ENCODE measurements at regions not wholly inside any gene's neighbourhood (a gene's known extent, or its start where the extent isn't known, plus 50 kb on each side); places are given as distances from the start of the nearest gene placed in this dataset.
A peak's percentile ranks its signal among the peaks of the same experiment; 100 is the strongest.

DNA sequence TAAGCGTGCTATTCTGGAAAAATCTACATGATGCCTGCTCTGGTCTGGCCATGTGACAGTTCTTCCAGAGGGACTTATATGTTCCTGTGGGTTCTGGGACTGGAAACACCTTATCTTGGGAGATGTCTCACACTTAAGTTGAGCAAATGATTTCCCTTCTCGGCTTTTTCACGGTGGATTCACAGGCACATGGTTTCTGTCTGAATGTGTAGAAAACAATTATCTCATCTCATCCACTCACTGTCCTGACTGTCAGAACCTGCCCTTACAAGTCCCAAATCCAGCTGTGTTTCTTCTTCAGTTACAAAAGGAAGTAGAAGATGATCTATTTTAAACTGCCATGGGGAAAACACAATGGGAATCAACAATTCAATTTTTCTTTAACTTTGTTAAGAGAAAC, 184.0 kb downstream of the SYK start:
- Histone ChIP-seq H3K27ac (ENCODE audit: low read length) (peak overlapping the region; percentile 33; the same call in 1 of the 2 replicates), H3K4me3 (ENCODE audit: low read depth in 1 of 2, low read length in 2 of 2) (no peak overlapping the region), H3K4me2 (ENCODE audit: insufficient read depth, low read length) (no peak overlapping the region), H2AFZ (ENCODE audit: low read depth, low read length) (no peak overlapping the region), H3K4me1 (ENCODE audit: insufficient read depth, low read length) (peaks cover 14% of the 10 kb centered on the region), H3K36me3 (ENCODE audit: insufficient read depth, low read length) (no peaks in the 10 kb centered on the region), H3K27me3 (ENCODE audit: insufficient read depth, low read length, poor library complexity) (no peaks in the 10 kb centered on the region), H3K9ac (ENCODE audit: low read depth, low read length) (no peak overlapping the region; the same call in 1 of the 2 replicates), H3K9me3 (ENCODE audit: insufficient read depth, low read length, severe bottlenecking) (no peaks in the 10 kb centered on the region), H4K20me1 (ENCODE audit: insufficient read depth, low read length) (no peaks in the 10 kb centered on the region), H3K79me2 (ENCODE audit: insufficient read depth, low read length) (no peaks in the 10 kb centered on the region)
- no peak for TF ChIP-seq EZH2 (IDR thresholded peaks at IDR 0.05; ENCODE audit: borderline replicate concordance, low read depth, low read length, severe bottlenecking)
- TF ChIP-seq, protein P1, sequence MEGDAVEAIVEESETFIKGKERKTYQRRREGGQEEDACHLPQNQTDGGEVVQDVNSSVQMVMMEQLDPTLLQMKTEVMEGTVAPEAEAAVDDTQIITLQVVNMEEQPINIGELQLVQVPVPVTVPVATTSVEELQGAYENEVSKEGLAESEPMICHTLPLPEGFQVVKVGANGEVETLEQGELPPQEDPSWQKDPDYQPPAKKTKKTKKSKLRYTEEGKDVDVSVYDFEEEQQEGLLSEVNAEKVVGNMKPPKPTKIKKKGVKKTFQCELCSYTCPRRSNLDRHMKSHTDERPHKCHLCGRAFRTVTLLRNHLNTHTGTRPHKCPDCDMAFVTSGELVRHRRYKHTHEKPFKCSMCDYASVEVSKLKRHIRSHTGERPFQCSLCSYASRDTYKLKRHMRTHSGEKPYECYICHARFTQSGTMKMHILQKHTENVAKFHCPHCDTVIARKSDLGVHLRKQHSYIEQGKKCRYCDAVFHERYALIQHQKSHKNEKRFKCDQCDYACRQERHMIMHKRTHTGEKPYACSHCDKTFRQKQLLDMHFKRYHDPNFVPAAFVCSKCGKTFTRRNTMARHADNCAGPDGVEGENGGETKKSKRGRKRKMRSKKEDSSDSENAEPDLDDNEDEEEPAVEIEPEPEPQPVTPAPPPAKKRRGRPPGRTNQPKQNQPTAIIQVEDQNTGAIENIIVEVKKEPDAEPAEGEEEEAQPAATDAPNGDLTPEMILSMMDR (IDR thresholded peaks at IDR 0.05; ENCODE audit: borderline replicate concordance, extremely low read depth, low read length, poor library complexity, severe bottlenecking) = no peak
- no peak for DNase-seq
- no peak for ATAC-seq (ENCODE audit: insufficient read depth, low read depth)

DNA sequence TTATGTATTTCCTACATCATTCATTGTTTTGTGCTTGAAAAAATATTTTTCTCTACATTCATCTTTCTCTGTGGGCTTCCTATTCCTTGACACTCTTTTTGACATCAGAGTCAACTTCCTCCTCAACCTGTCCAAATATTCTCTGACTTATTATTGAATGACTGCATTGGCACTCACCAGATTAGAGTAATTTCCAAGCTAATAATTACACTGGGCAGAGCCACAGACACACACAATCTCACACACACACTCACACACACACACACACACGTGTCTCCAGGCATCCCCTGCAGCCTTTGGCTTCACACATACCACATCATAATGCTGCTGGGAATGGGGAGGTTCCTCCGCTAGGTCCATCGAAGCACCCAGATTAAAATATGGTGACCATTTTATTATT, 184.5 kb downstream of the SYK start:
- no peaks in the 10 kb centered on the region for H3K9me3 ChIP-seq (ENCODE audit: insufficient read depth, low read length, severe bottlenecking)
- no peak overlapping the region for H3K9ac ChIP-seq (ENCODE audit: low read depth, low read length)
- H2AFZ ChIP-seq (ENCODE audit: low read depth, low read length) = no peak overlapping the region
- no peak for ATAC-seq (ENCODE audit: insufficient read depth, low read depth)
- no peaks in the 10 kb centered on the region for H3K79me2 ChIP-seq (ENCODE audit: insufficient read depth, low read length)
- no peak for DNase-seq
- H3K36me3 ChIP-seq (ENCODE audit: insufficient read depth, low read length) = no peaks in the 10 kb centered on the region
- no peak for TF ChIP-seq EZH2 (IDR thresholded peaks at IDR 0.05; ENCODE audit: borderline replicate concordance, low read depth, low read length, severe bottlenecking)
- TF ChIP-seq, protein P1 (IDR thresholded peaks at IDR 0.05; ENCODE audit: borderline replicate concordance, extremely low read depth, low read length, poor library complexity, severe bottlenecking) = no peak
- peaks cover 14% of the 10 kb centered on the region for H3K4me1 ChIP-seq (ENCODE audit: insufficient read depth, low read length)
- peak overlapping the region; percentile 18; the same call in 1 of the 2 replicates for H3K27ac ChIP-seq (ENCODE audit: low read length)
- no peaks in the 10 kb centered on the region for H4K20me1 ChIP-seq (ENCODE audit: insufficient read depth, low read length)
- no peak overlapping the region for H3K4me3 ChIP-seq (ENCODE audit: low read depth in 1 of 2, low read length in 2 of 2)
- no peak overlapping the region for H3K4me2 ChIP-seq (ENCODE audit: insufficient read depth, low read length)
- H3K27me3 ChIP-seq (ENCODE audit: insufficient read depth, low read length, poor library complexity) = no peaks in the 10 kb centered on the region

DNA sequence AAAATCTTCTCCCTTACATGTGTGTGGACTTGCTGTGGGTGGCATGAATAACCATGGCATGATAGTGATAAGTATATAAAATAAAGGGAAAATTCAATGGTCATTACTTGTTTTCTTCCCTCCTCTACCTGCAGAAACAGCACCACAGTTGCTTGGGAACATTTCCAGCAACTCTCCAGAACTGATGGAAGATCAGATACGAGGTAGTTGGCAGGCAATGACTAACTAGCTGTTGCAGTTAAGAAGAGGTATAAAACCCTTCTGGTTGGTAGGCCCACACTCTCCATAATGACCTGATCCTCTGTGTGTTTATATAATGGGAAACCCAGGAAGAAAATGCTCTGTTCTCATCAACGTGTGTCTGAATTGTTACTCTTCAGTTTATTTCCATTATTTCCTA, 185.9 kb downstream of the SYK start:
- DNase-seq = no peak
- TF ChIP-seq, protein P1 (IDR thresholded peaks at IDR 0.05; ENCODE audit: borderline replicate concordance, extremely low read depth, low read length, poor library complexity, severe bottlenecking) = no peak
- no peak for TF ChIP-seq EZH2 (IDR thresholded peaks at IDR 0.05; ENCODE audit: borderline replicate concordance, low read depth, low read length, severe bottlenecking)
- Histone ChIP-seq H4K20me1 (ENCODE audit: insufficient read depth, low read length) (no peaks in the 10 kb centered on the region), H3K4me2 (ENCODE audit: insufficient read depth, low read length) (no peak overlapping the region), H3K4me1 (ENCODE audit: insufficient read depth, low read length) (peaks cover 14% of the 10 kb centered on the region), H3K9me3 (ENCODE audit: insufficient read depth, low read length, severe bottlenecking) (no peaks in the 10 kb centered on the region), H3K9ac (ENCODE audit: low read depth, low read length) (no peak overlapping the region), H3K79me2 (ENCODE audit: insufficient read depth, low read length) (no peaks in the 10 kb centered on the region), H3K27ac (ENCODE audit: low read length) (no peak overlapping the region), H3K4me3 (ENCODE audit: low read depth in 1 of 2, low read length in 2 of 2) (no peak overlapping the region), H3K36me3 (ENCODE audit: insufficient read depth, low read length) (no peaks in the 10 kb centered on the region), H2AFZ (ENCODE audit: low read depth, low read length) (no peak overlapping the region), H3K27me3 (ENCODE audit: insufficient read depth, low read length, poor library complexity) (no peaks in the 10 kb centered on the region)
- ATAC-seq (ENCODE audit: insufficient read depth, low read depth) = no peak

- H3K9ac ChIP-seq (ENCODE audit: low read depth, low read length) = no peak overlapping the region
- no peaks in the 10 kb centered on the region for H4K20me1 ChIP-seq (ENCODE audit: insufficient read depth, low read length)
- H3K36me3 ChIP-seq (ENCODE audit: insufficient read depth, low read length) = no peaks in the 10 kb centered on the region
- H3K27me3 ChIP-seq (ENCODE audit: insufficient read depth, low read length, poor library complexity) = no peaks in the 10 kb centered on the region
- H3K4me3 ChIP-seq (ENCODE audit: low read depth in 1 of 2, low read length in 2 of 2) = no peak overlapping the region
- no peaks in the 10 kb centered on the region for H3K79me2 ChIP-seq (ENCODE audit: insufficient read depth, low read length)
- no peak overlapping the region for H3K4me2 ChIP-seq (ENCODE audit: insufficient read depth, low read length)
- no peak overlapping the region for H2AFZ ChIP-seq (ENCODE audit: low read depth, low read length)
- no peaks in the 10 kb centered on the region for H3K9me3 ChIP-seq (ENCODE audit: insufficient read depth, low read length, severe bottlenecking)
- peaks cover 14% of the 10 kb centered on the region for H3K4me1 ChIP-seq (ENCODE audit: insufficient read depth, low read length)
- ATAC-seq (ENCODE audit: insufficient read depth, low read depth) (no peak), DNase-seq (no peak)
- TF ChIP-seq EZH2 (IDR thresholded peaks at IDR 0.05; ENCODE audit: borderline replicate concordance, low read depth, low read length, severe bottlenecking) = no peak
- TF ChIP-seq, protein P1 (IDR thresholded peaks at IDR 0.05; ENCODE audit: borderline replicate concordance, extremely low read depth, low read length, poor library complexity, severe bottlenecking) = no peak
- H3K27ac ChIP-seq (ENCODE audit: low read length) = no peak overlapping the region
Observed at GRCh38 chr9:90988318-90988717, 186.7 kb downstream of the SYK start.

All from DND-41 (cell line).